ENCODE measurements at regions not wholly inside any gene's neighbourhood (a gene's known extent, or its start where the extent isn't known, plus 50 kb on each side); places are given as distances from the start of the nearest gene placed in this dataset.

DNA sequence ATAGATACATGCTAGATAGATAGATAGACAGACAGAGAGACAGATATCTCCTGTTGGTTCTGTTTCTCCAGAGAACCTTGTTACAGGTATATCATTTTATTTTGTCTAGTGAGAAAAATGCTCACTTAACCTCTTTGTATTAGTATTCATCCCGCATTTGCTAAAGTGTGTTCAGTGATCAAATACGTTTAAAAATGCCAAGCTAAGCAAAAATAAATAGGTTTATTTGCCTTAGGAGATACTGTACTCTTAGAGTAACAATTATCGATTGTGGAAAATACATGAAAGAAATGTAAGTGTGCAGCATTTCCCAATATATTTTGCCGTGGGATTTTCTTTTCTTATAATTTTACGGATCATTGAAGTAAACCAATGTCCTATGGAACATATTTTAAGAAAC lies 262.9 kb upstream of the CXorf51A start:
- Histone ChIP-seq H2AFZ (ENCODE audit: low read depth, low read length) (no peak overlapping the region), H4K20me1 (ENCODE audit: insufficient read depth, low read length) (no peaks in the 10 kb centered on the region), H3K9me3 (ENCODE audit: insufficient read depth, low read depth, low read length) (no peaks in the 10 kb centered on the region), H3K9ac (ENCODE audit: low read length) (no peak overlapping the region), H3K4me2 (ENCODE audit: low read length) (no peak overlapping the region), H3K4me1 (ENCODE audit: insufficient read depth, low read length) (no peaks in the 10 kb centered on the region), H3K4me3 (ENCODE audit: insufficient read depth, low read depth, low read length) (no peak overlapping the region), H3K36me3 (ENCODE audit: insufficient read depth, low read length) (no peaks in the 10 kb centered on the region), H3K27ac (ENCODE audit: low read depth, low read length) (no peak overlapping the region), H3K27me3 (ENCODE audit: insufficient read depth, low read length) (no peaks in the 10 kb centered on the region), H3K79me2 (ENCODE audit: insufficient read depth, low read length) (no peaks in the 10 kb centered on the region)
- no peaks in the 10 kb centered on the region for H3K9me3 Mint-ChIP-seq (ENCODE audit: unreplicated experiment)
- no peak overlapping the region for H3K27ac Mint-ChIP-seq (ENCODE audit: unreplicated experiment)
- H3K36me3 Mint-ChIP-seq (ENCODE audit: low read depth, unreplicated experiment), result no peaks in the 10 kb centered on the region
- H3K4me1 Mint-ChIP-seq (ENCODE audit: low read depth, unreplicated experiment), result no peaks in the 10 kb centered on the region
- FAIRE-seq (no peak), DNase-seq (ENCODE audit: low read depth) (no peak)
- H3K27me3 Mint-ChIP-seq (ENCODE audit: low read depth, unreplicated experiment), result no peaks in the 10 kb centered on the region
- H3K4me3 Mint-ChIP-seq (ENCODE audit: unreplicated experiment), result no peak overlapping the region
- no peak for TF ChIP-seq EZH2 (IDR thresholded peaks at IDR 0.05; ENCODE audit: insufficient read depth, low read length)
- TF ChIP-seq, protein P1, sequence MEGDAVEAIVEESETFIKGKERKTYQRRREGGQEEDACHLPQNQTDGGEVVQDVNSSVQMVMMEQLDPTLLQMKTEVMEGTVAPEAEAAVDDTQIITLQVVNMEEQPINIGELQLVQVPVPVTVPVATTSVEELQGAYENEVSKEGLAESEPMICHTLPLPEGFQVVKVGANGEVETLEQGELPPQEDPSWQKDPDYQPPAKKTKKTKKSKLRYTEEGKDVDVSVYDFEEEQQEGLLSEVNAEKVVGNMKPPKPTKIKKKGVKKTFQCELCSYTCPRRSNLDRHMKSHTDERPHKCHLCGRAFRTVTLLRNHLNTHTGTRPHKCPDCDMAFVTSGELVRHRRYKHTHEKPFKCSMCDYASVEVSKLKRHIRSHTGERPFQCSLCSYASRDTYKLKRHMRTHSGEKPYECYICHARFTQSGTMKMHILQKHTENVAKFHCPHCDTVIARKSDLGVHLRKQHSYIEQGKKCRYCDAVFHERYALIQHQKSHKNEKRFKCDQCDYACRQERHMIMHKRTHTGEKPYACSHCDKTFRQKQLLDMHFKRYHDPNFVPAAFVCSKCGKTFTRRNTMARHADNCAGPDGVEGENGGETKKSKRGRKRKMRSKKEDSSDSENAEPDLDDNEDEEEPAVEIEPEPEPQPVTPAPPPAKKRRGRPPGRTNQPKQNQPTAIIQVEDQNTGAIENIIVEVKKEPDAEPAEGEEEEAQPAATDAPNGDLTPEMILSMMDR (IDR thresholded peaks at IDR 0.05; ENCODE audit: insufficient read depth, low read depth, low read length), result no peak

DNA sequence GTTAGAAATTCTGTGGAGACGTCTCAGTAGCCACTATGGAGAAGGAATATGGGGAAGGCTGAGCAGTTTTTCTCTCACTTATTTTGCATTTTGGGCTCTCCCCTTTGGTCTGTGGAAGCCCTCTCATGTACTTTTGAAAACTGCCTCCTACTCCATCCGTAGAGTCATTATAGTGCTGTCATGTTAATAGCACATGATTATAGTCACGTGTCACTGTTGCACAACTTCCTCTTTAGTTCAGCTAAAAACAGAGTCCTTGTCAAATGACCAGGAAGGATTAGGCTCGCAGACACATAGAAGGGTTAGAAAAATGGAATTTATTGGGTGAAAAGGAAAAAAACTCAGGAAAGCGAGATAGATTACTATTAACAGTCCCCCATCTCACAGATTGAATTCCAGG lies 258.2 kb upstream of the CXorf51A start:
- no peaks in the 10 kb centered on the region for H3K4me1 Mint-ChIP-seq (ENCODE audit: low read depth, unreplicated experiment)
- Histone ChIP-seq H3K9ac (ENCODE audit: low read length) (no peak overlapping the region), H3K27me3 (ENCODE audit: insufficient read depth, low read length) (no peaks in the 10 kb centered on the region), H3K36me3 (ENCODE audit: insufficient read depth, low read length) (no peaks in the 10 kb centered on the region), H3K4me3 (ENCODE audit: insufficient read depth, low read depth, low read length) (no peak overlapping the region), H3K9me3 (ENCODE audit: insufficient read depth, low read depth, low read length) (no peaks in the 10 kb centered on the region), H3K4me2 (ENCODE audit: low read length) (no peak overlapping the region), H3K79me2 (ENCODE audit: insufficient read depth, low read length) (no peaks in the 10 kb centered on the region), H3K4me1 (ENCODE audit: insufficient read depth, low read length) (no peaks in the 10 kb centered on the region), H4K20me1 (ENCODE audit: insufficient read depth, low read length) (no peaks in the 10 kb centered on the region), H3K27ac (ENCODE audit: low read depth, low read length) (no peak overlapping the region), H2AFZ (ENCODE audit: low read depth, low read length) (no peak overlapping the region)
- H3K36me3 Mint-ChIP-seq (ENCODE audit: low read depth, unreplicated experiment), result no peaks in the 10 kb centered on the region
- H3K9me3 Mint-ChIP-seq (ENCODE audit: unreplicated experiment), result no peaks in the 10 kb centered on the region
- H3K27me3 Mint-ChIP-seq (ENCODE audit: low read depth, unreplicated experiment), result no peaks in the 10 kb centered on the region
- TF ChIP-seq, protein P1 (IDR thresholded peaks at IDR 0.05; ENCODE audit: insufficient read depth, low read depth, low read length), result no peak
- TF ChIP-seq EZH2 (IDR thresholded peaks at IDR 0.05; ENCODE audit: insufficient read depth, low read length), result no peak
- no peak overlapping the region for H3K4me3 Mint-ChIP-seq (ENCODE audit: unreplicated experiment)
- DNase-seq (ENCODE audit: low read depth), result no peak
- no peak overlapping the region for H3K27ac Mint-ChIP-seq (ENCODE audit: unreplicated experiment)
- FAIRE-seq, result no peak

DNA sequence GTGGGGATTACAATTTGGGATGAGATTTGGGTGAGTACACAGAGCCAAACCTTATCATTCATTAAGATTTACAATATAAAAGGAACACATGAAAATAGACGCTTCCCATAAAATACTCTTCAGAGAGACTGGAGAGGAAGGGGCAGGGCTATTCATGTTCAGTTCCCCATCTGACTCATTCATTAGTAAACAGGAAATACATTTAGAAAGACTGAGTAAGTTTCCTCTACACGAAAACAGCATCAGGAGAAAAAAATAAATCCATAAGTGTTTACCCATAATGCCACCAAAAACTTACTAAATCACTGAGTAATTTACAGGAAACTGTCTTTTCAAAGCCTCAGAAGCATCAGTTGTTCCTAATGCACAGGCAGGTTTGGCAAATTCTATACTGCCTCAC lies 255.4 kb upstream of the CXorf51A start:
- DNase-seq (ENCODE audit: low read depth) (no peak), FAIRE-seq (no peak)
- no peaks in the 10 kb centered on the region for H3K79me2 ChIP-seq (ENCODE audit: insufficient read depth, low read length)
- H3K4me2 ChIP-seq (ENCODE audit: low read length), result no peak overlapping the region
- no peaks in the 10 kb centered on the region for H3K9me3 ChIP-seq (ENCODE audit: insufficient read depth, low read depth, low read length)
- no peak overlapping the region for H3K4me3 Mint-ChIP-seq (ENCODE audit: unreplicated experiment)
- H3K27ac ChIP-seq (ENCODE audit: low read depth, low read length), result no peak overlapping the region
- H3K36me3 Mint-ChIP-seq (ENCODE audit: low read depth, unreplicated experiment), result no peaks in the 10 kb centered on the region
- TF ChIP-seq, protein P1 (IDR thresholded peaks at IDR 0.05; ENCODE audit: insufficient read depth, low read depth, low read length), result no peak
- TF ChIP-seq EZH2 (IDR thresholded peaks at IDR 0.05; ENCODE audit: insufficient read depth, low read length), result no peak
- no peaks in the 10 kb centered on the region for H3K9me3 Mint-ChIP-seq (ENCODE audit: unreplicated experiment)
- no peak overlapping the region for H3K4me3 ChIP-seq (ENCODE audit: insufficient read depth, low read depth, low read length)
- H3K27me3 ChIP-seq (ENCODE audit: insufficient read depth, low read length), result no peaks in the 10 kb centered on the region
- no peak overlapping the region for H2AFZ ChIP-seq (ENCODE audit: low read depth, low read length)
- no peaks in the 10 kb centered on the region for H3K36me3 ChIP-seq (ENCODE audit: insufficient read depth, low read length)
- H4K20me1 ChIP-seq (ENCODE audit: insufficient read depth, low read length), result no peaks in the 10 kb centered on the region
- H3K4me1 ChIP-seq (ENCODE audit: insufficient read depth, low read length), result no peaks in the 10 kb centered on the region
- no peak overlapping the region for H3K9ac ChIP-seq (ENCODE audit: low read length)
- H3K4me1 Mint-ChIP-seq (ENCODE audit: low read depth, unreplicated experiment), result no peaks in the 10 kb centered on the region
- H3K27ac Mint-ChIP-seq (ENCODE audit: unreplicated experiment), result no peak overlapping the region
- no peaks in the 10 kb centered on the region for H3K27me3 Mint-ChIP-seq (ENCODE audit: low read depth, unreplicated experiment)
